ENCODE measurements at regions not wholly inside any gene's neighbourhood (a gene's known extent, or its start where the extent isn't known, plus 50 kb on each side); places are given as distances from the start of the nearest gene placed in this dataset.
A peak's percentile ranks its signal among the peaks of the same experiment; 100 is the strongest.

GRCh38 chr7:41872966-41873365 is 170.1 kb upstream of the INHBA start:
- TF ChIP-seq, protein P1, sequence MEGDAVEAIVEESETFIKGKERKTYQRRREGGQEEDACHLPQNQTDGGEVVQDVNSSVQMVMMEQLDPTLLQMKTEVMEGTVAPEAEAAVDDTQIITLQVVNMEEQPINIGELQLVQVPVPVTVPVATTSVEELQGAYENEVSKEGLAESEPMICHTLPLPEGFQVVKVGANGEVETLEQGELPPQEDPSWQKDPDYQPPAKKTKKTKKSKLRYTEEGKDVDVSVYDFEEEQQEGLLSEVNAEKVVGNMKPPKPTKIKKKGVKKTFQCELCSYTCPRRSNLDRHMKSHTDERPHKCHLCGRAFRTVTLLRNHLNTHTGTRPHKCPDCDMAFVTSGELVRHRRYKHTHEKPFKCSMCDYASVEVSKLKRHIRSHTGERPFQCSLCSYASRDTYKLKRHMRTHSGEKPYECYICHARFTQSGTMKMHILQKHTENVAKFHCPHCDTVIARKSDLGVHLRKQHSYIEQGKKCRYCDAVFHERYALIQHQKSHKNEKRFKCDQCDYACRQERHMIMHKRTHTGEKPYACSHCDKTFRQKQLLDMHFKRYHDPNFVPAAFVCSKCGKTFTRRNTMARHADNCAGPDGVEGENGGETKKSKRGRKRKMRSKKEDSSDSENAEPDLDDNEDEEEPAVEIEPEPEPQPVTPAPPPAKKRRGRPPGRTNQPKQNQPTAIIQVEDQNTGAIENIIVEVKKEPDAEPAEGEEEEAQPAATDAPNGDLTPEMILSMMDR (IDR thresholded peaks at IDR 0.05; ENCODE audit: low read depth, low read length) = no peak
- Histone ChIP-seq H3K4me3 (no peak overlapping the region), H3K9me3 (ENCODE audit: low read depth) (no peaks in the 10 kb centered on the region), H3K4me1 (ENCODE audit: low read depth) (no peaks in the 10 kb centered on the region), H3K27me3 (no peaks in the 10 kb centered on the region), H3K36me3 (no peaks in the 10 kb centered on the region), H3K27ac (no peak overlapping the region)
- peak in 1 of 2 donors; percentile 30 for DNase-seq (ENCODE audit: low read depth in 1 of 2, low spot score in 1 of 2)

- Histone ChIP-seq H3K4me3 (no peak overlapping the region), H3K27ac (no peak overlapping the region), H3K36me3 (no peaks in the 10 kb centered on the region), H3K27me3 (no peaks in the 10 kb centered on the region), H3K4me1 (ENCODE audit: low read depth) (no peaks in the 10 kb centered on the region), H3K9me3 (ENCODE audit: low read depth) (no peaks in the 10 kb centered on the region)
- TF ChIP-seq, protein P1 (IDR thresholded peaks at IDR 0.05; ENCODE audit: low read depth, low read length) = no peak
- DNase-seq (ENCODE audit: low read depth in 1 of 2, low spot score in 1 of 2) = peak in 1 of 2 donors; percentile 27
These were observed 167.7 kb upstream of the INHBA start for GRCh38 chr7:41870461-41871138.

- Histone ChIP-seq H3K36me3 (no peaks in the 10 kb centered on the region), H3K27ac (no peak overlapping the region), H3K4me3 (no peak overlapping the region), H3K27me3 (no peaks in the 10 kb centered on the region), H3K9me3 (ENCODE audit: low read depth) (no peaks in the 10 kb centered on the region), H3K4me1 (ENCODE audit: low read depth) (no peaks in the 10 kb centered on the region)
- TF ChIP-seq, protein P1 (IDR thresholded peaks at IDR 0.05; ENCODE audit: low read depth, low read length) = no peak
- peak in 1 of 2 donors; percentile 61 for DNase-seq (ENCODE audit: low read depth in 1 of 2, low spot score in 1 of 2)
These were observed 167.1 kb upstream of the INHBA start for GRCh38 chr7:41869997-41870396.

- Histone ChIP-seq H3K4me3 (no peak overlapping the region), H3K27ac (no peak overlapping the region)
- peak in 1 of 2 donors; percentile 70 for DNase-seq (ENCODE audit: low read depth in 1 of 2, low spot score in 1 of 2)
These were observed 166.7 kb upstream of the INHBA start for GRCh38 chr7:41869596-41869995.

GRCh38 chr7:41869091-41869490 is 166.2 kb upstream of the INHBA start:
- no peaks in the 10 kb centered on the region for H3K9me3 ChIP-seq (ENCODE audit: low read depth)
- no peaks in the 10 kb centered on the region for H3K36me3 ChIP-seq
- TF ChIP-seq, protein P1 (IDR thresholded peaks at IDR 0.05; ENCODE audit: low read depth, low read length) = no peak
- H3K27ac ChIP-seq = no peak overlapping the region
- H3K27me3 ChIP-seq = no peaks in the 10 kb centered on the region
- peak in 1 of 2 donors; percentile 74 for DNase-seq (ENCODE audit: low read depth in 1 of 2, low spot score in 1 of 2)
- H3K4me1 ChIP-seq (ENCODE audit: low read depth) = no peaks in the 10 kb centered on the region
- H3K4me3 ChIP-seq = no peak overlapping the region

More at GRCh38 chr7:41869596-41869995, 166.7 kb upstream of the INHBA start:
- TF ChIP-seq, protein P1 (IDR thresholded peaks at IDR 0.05; ENCODE audit: low read depth, low read length) = no peak
- Histone ChIP-seq H3K27me3 (no peaks in the 10 kb centered on the region), H3K9me3 (ENCODE audit: low read depth) (no peaks in the 10 kb centered on the region), H3K4me1 (ENCODE audit: low read depth) (no peaks in the 10 kb centered on the region), H3K36me3 (no peaks in the 10 kb centered on the region)

All from cardiac muscle cell (in vitro differentiated cells and primary cell).